Liver (tissue), 8 donors: ENCODE measurements at regions not wholly inside any gene's neighbourhood (a gene's known extent, or its start where the extent isn't known, plus 50 kb on each side); places are given as distances from the start of the nearest gene placed in this dataset.

ENCODE experiments used
- DNase-seq: peaks from one replicate; pipeline ENCODE4 v3.0.0-alpha.2; 2017; ENCODE audit warnings: low spot score
- H3K27ac ChIP-seq, 2 donors: one replicate each; pipeline ENCODE4 v1.7.0; 2013; ENCODE audit warnings: inconsistent platforms in 2 of 2, low read length in 2 of 2, control low read depth in 1 of 2, low read depth in 1 of 2, mild to moderate bottlenecking in 1 of 2
- H3K27me3 ChIP-seq, 4 donors: one replicate each; pipeline versions ENCODE4 v1.6.1 to v1.7.0; 2013; ENCODE audit warnings: low read length in 3 of 4, inconsistent platforms in 1 of 4, mild to moderate bottlenecking in 1 of 4, moderate library complexity in 1 of 4; ENCODE audit not compliant: control insufficient read depth in 4 of 4, insufficient read depth in 4 of 4
- H3K36me3 ChIP-seq, 4 donors: one replicate each; pipeline versions ENCODE4 v1.6.1 to v1.7.0; 2013; ENCODE audit warnings: low read length in 3 of 4, mild to moderate bottlenecking in 3 of 4, low read depth in 1 of 4, moderate library complexity in 1 of 4; ENCODE audit not compliant: control insufficient read depth in 4 of 4, insufficient read depth in 3 of 4
- H3K4me1 ChIP-seq, 4 donors: one replicate each; pipeline versions ENCODE4 v1.6.1 to v1.7.0; 2013; ENCODE audit warnings: low read length in 3 of 4, mild to moderate bottlenecking in 3 of 4, moderate library complexity in 1 of 4; ENCODE audit not compliant: control insufficient read depth in 4 of 4, insufficient read depth in 4 of 4
- H3K4me3 ChIP-seq, 3 donors: one replicate each; pipeline versions ENCODE4 v1.6.1 to v1.7.0; 2013; ENCODE audit warnings: low read length in 3 of 3, control low read depth in 1 of 3, low read depth in 1 of 3, mild to moderate bottlenecking in 1 of 3
- H3K9ac ChIP-seq, 2 donors: one replicate each; pipeline ENCODE4 v1.7.0; 2013; ENCODE audit warnings: low read length in 2 of 2, mild to moderate bottlenecking in 2 of 2, moderate library complexity in 2 of 2, control low read depth in 1 of 2, low read depth in 1 of 2
- H3K9me3 ChIP-seq, 4 donors: one replicate each; pipeline versions ENCODE4 v1.6.1 to v1.7.0; 2013; ENCODE audit warnings: low read length in 3 of 4; ENCODE audit not compliant: control insufficient read depth in 4 of 4
- ATF3 ChIP-seq: IDR thresholded peaks from 2 replicates; pipeline ENCODE4 v1.6.1; 2016; ENCODE audit warnings: antibody characterized with exemption
- EGR1 ChIP-seq, 2 donors: IDR thresholded peaks; 2 replicates each; pipeline ENCODE4 v1.6.1; 2016 to 2018; ENCODE audit warnings: antibody characterized with exemption in 2 of 2, low read depth in 2 of 2
- FOXA1 ChIP-seq: IDR thresholded peaks from 2 replicates; pipeline ENCODE4 v1.6.1; 2016; ENCODE audit warnings: antibody characterized with exemption
- FOXA2 ChIP-seq: IDR thresholded peaks from 2 replicates; pipeline ENCODE4 v1.6.1; 2016; ENCODE audit warnings: antibody characterized with exemption
- GABPA ChIP-seq, 2 donors: IDR thresholded peaks in 1 of 2; conservative IDR thresholded peaks in 1 of 2; 2 replicates each; pipeline ENCODE4 v1.6.1; 2016; ENCODE audit warnings: antibody characterized with exemption in 2 of 2, mild to moderate bottlenecking in 1 of 2, moderate library complexity in 1 of 2
- HNF4A ChIP-seq, 2 donors: conservative IDR thresholded peaks; 2 replicates each; pipeline ENCODE4 v1.6.1; 2016; ENCODE audit warnings: antibody characterized with exemption in 2 of 2, mild to moderate bottlenecking in 2 of 2
- HNF4G ChIP-seq: IDR thresholded peaks from 2 replicates; pipeline ENCODE4 v1.6.1; 2016; ENCODE audit warnings: antibody characterized with exemption
- JUND ChIP-seq, 2 donors: IDR thresholded peaks; 2 replicates each; pipeline ENCODE4 v1.6.1; 2016; ENCODE audit warnings: antibody characterized with exemption in 2 of 2
- MAX ChIP-seq: IDR thresholded peaks from 2 replicates; pipeline ENCODE4 v1.6.1; 2016; ENCODE audit warnings: antibody characterized with exemption
- NR2F2 ChIP-seq: IDR thresholded peaks from 2 replicates; pipeline ENCODE4 v1.6.1; 2016; ENCODE audit warnings: antibody characterized with exemption
- RAD21 ChIP-seq, 2 donors: IDR thresholded peaks; 2 replicates each; pipeline ENCODE4 v1.6.1; 2016; ENCODE audit warnings: antibody characterized with exemption in 2 of 2, mild to moderate bottlenecking in 2 of 2
- SP1 ChIP-seq: IDR thresholded peaks from 2 replicates; pipeline ENCODE4 v1.6.1; 2018; ENCODE audit warnings: antibody characterized with exemption, mild to moderate bottlenecking
- TAF1 ChIP-seq: conservative IDR thresholded peaks from 2 replicates; pipeline ENCODE4 v1.6.1; 2016; ENCODE audit warnings: antibody characterized with exemption, mild to moderate bottlenecking
- YY1 ChIP-seq: IDR thresholded peaks from 2 replicates; pipeline ENCODE4 v1.6.1; 2016; ENCODE audit warnings: antibody characterized with exemption, mild to moderate bottlenecking
- ZBTB33 ChIP-seq: IDR thresholded peaks from 2 replicates; pipeline ENCODE4 v1.6.1; 2016; ENCODE audit warnings: antibody characterized with exemption
- WGBS: extraction: QIAGEN DNeasy Blood & Tissue Kit; methylation state at CpG from one replicate; pipeline ENCODE4 v1.1.7; 2013; 5-methylcytosine and 5-hydroxymethylcytosine counted together
- TF ChIP-seq, protein P1 (sequence below): IDR thresholded peaks from 2 replicates; pipeline ENCODE4 v1.6.1; 2016; ENCODE audit warnings: antibody characterized with exemption, mild to moderate bottlenecking
- TF ChIP-seq, protein P2 (sequence below): fragments of 150-350 bp; IDR thresholded peaks from 2 replicates; pipeline ENCODE4 v1.5.1; 2017; ENCODE audit warnings: improper control_type of control experiment, low read depth, low read length; ENCODE audit not compliant: missing input control
- donor health status: healthy.
- donor health status: healthy.
- donor health status: healthy.
- donor health status: healthy.
- donor health status: healthy.

GRCh38 chr17:83200231-83200699 is 120.9 kb downstream of the METRNL start:
- no peak overlapping the region for H3K9ac ChIP-seq
- H3K27me3 ChIP-seq, result no peaks in the 10 kb centered on the region
- no peaks in the 10 kb centered on the region for H3K36me3 ChIP-seq
- H3K9me3 ChIP-seq, result no peaks in the 10 kb centered on the region
- H3K4me1 ChIP-seq, result peaks cover 0 to 3% (median under 1%) of the 10 kb centered on the region in 4 donors
- peak overlapping the region; percentile 80 to 84 for H3K27ac ChIP-seq
- H3K4me3 ChIP-seq, result no peak overlapping the region
- DNase-seq, result no peak
- TF ChIP-seq YY1, result no peak
- TF ChIP-seq HNF4G, result no peak
- no peak for TF ChIP-seq JUND (IDR thresholded peaks at IDR 0.05)
- TF ChIP-seq ZBTB33, result no peak
- TF ChIP-seq TAF1, result no peak
- TF ChIP-seq ATF3, result no peak
- TF ChIP-seq FOXA1, result no peak
- TF ChIP-seq SP1, result no peak
- no peak for TF ChIP-seq RAD21 (IDR thresholded peaks at IDR 0.05)
- TF ChIP-seq GABPA (IDR thresholded peaks at IDR 0.05 in 1 of 2, conservative IDR thresholded peaks at IDR 0.05 in 1 of 2), result no peak
- no peak for TF ChIP-seq EGR1 (IDR thresholded peaks at IDR 0.05; ENCODE audit: low read depth in 2 of 2)
- TF ChIP-seq, protein P1, sequence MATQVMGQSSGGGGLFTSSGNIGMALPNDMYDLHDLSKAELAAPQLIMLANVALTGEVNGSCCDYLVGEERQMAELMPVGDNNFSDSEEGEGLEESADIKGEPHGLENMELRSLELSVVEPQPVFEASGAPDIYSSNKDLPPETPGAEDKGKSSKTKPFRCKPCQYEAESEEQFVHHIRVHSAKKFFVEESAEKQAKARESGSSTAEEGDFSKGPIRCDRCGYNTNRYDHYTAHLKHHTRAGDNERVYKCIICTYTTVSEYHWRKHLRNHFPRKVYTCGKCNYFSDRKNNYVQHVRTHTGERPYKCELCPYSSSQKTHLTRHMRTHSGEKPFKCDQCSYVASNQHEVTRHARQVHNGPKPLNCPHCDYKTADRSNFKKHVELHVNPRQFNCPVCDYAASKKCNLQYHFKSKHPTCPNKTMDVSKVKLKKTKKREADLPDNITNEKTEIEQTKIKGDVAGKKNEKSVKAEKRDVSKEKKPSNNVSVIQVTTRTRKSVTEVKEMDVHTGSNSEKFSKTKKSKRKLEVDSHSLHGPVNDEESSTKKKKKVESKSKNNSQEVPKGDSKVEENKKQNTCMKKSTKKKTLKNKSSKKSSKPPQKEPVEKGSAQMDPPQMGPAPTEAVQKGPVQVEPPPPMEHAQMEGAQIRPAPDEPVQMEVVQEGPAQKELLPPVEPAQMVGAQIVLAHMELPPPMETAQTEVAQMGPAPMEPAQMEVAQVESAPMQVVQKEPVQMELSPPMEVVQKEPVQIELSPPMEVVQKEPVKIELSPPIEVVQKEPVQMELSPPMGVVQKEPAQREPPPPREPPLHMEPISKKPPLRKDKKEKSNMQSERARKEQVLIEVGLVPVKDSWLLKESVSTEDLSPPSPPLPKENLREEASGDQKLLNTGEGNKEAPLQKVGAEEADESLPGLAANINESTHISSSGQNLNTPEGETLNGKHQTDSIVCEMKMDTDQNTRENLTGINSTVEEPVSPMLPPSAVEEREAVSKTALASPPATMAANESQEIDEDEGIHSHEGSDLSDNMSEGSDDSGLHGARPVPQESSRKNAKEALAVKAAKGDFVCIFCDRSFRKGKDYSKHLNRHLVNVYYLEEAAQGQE, result no peak
- 72% methylated on average over 21 of the region's 21 CpGs for WGBS

- Histone ChIP-seq H3K9ac (peak overlapping the region in 1 of 2 donors; percentile 33), H3K36me3 (no peaks in the 10 kb centered on the region), H3K4me3 (no peak overlapping the region), H3K27me3 (no peaks in the 10 kb centered on the region), H3K9me3 (no peaks in the 10 kb centered on the region), H3K4me1 (peaks cover 0 to 3% (median under 1%) of the 10 kb centered on the region in 4 donors), H3K27ac (peak overlapping the region; percentile 80 to 84)
- WGBS, result 79% methylated on average over 3 of the region's 3 CpGs
- TF ChIP-seq, protein P2, sequence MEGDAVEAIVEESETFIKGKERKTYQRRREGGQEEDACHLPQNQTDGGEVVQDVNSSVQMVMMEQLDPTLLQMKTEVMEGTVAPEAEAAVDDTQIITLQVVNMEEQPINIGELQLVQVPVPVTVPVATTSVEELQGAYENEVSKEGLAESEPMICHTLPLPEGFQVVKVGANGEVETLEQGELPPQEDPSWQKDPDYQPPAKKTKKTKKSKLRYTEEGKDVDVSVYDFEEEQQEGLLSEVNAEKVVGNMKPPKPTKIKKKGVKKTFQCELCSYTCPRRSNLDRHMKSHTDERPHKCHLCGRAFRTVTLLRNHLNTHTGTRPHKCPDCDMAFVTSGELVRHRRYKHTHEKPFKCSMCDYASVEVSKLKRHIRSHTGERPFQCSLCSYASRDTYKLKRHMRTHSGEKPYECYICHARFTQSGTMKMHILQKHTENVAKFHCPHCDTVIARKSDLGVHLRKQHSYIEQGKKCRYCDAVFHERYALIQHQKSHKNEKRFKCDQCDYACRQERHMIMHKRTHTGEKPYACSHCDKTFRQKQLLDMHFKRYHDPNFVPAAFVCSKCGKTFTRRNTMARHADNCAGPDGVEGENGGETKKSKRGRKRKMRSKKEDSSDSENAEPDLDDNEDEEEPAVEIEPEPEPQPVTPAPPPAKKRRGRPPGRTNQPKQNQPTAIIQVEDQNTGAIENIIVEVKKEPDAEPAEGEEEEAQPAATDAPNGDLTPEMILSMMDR, result no peak
- TF ChIP-seq HNF4G (no peak), NR2F2 (no peak), RAD21 (IDR thresholded peaks at IDR 0.05) (no peak), YY1 (no peak), JUND (IDR thresholded peaks at IDR 0.05) (no peak), TAF1 (no peak), SP1 (no peak), ATF3 (no peak), GABPA (IDR thresholded peaks at IDR 0.05 in 1 of 2, conservative IDR thresholded peaks at IDR 0.05 in 1 of 2) (no peak), HNF4A (conservative IDR thresholded peaks at IDR 0.05) (no peak), MAX (no peak), ZBTB33 (no peak), FOXA1 (no peak), FOXA2 (no peak)
- TF ChIP-seq, protein P1, result no peak
- no peak for DNase-seq
Observed at GRCh38 chr17:83200751-83201150, 121.3 kb downstream of the METRNL start.
